ENCODE measurements at regions not wholly inside any gene's neighbourhood (a gene's known extent, or its start where the extent isn't known, plus 50 kb on each side); places are given as distances from the start of the nearest gene placed in this dataset.
A peak's percentile ranks its signal among the peaks of the same experiment; 100 is the strongest.
"Not testable (repeated sequence)": the region's sequence is repeated elsewhere in the genome, so short reads cannot be mapped to it uniquely, and the experiment has no call there.

- no peak for DNase-seq (ENCODE audit: low spot score)
These were observed 801.7 kb upstream of the PRMT6 start for GRCh38 chr1:106254748-106255147.

DNA sequence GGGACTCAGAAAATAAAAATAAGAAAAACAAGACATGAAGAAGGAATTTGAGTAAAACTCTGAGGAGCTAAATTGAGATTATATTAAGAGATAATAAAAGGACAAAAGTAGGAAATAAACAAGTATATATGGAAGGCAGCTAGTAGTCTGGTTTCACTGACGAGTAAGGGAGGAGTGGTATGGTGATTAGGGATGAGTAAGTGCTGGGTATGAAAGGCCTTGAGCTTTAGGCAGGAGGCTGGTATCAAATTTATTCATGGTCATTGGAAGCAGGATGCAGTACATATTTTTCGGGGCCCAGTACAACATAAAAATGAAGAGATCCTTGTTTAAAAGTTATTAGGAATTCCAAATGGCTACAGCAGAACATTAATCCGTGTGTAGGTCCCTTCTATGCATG lies 789.7 kb upstream of the PRMT6 start:
- no peak for DNase-seq (ENCODE audit: low spot score)

DNA sequence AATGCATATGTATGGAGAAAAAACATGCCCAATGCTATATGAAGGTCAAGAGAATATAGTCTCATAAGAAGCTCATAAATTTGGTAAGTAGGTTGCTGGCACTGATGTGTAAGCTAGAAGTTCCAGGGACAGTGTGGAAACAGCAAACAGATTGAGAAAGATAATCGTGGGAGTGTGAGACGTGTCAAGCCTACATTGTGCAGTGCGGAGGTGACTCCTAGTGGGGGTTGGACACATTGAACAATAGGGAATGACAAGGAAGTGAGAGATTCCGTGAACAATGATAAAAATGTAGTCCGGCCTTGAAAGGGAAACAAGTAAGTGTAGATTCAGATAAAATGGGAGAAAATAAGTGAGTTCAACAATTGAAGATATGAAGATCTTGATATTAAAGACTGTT lies 788.4 kb upstream of the PRMT6 start:
- peak; percentile 55 for DNase-seq (ENCODE audit: low spot score)

GRCh38 chr1:106276871-106277270 lies 779.6 kb upstream of the PRMT6 start:
- DNase-seq (ENCODE audit: low spot score): no peak

DNA sequence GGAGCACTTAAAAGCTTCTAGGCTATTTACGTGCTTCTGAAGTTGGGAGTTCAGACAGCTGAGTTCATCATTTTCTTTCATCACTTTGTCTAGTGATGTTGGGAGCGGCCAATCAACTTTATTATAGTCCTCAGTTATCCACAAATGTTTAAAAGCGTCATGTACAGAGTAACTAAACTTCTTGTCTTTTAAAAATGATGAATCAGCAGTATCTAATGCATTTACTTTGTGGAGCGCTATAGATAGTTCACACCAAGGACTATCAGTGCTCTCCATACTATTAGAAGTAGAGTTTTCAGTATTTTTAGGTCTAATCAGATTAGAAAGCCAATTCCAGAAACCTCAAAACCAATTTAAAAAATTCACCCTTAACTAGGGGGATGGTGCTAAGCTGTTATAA lies 778.7 kb upstream of the PRMT6 start:
- no peak for DNase-seq (ENCODE audit: low spot score)

DNA sequence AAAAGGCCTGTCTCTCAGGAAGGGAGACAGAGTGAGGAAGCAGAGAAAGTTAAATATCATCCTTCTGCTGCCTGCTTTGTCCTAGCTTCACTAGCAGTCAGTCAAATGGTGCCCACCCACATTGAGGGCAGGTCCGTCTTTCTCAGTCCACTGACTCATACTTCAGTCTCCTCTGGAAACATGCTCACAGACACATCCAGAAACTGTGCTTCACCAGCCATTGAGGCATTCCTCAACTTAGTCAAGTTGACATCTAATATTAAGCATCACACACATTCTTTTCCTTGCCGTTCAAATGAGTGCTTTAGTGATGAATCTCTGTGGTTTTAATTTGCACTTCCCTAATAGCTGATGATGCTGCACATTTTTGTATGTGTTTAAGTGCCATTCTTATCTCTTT lies 777.8 kb upstream of the PRMT6 start:
- DNase-seq (ENCODE audit: low spot score): no peak

GRCh38 chr1:106289265-106289928 lies 767.1 kb upstream of the PRMT6 start:
- no peak for DNase-seq (ENCODE audit: low spot score)

- no peak for DNase-seq (ENCODE audit: low spot score)
These were observed 765.5 kb upstream of the PRMT6 start for GRCh38 chr1:106290805-106291501.

GRCh38 chr1:106292130-106292529 lies 764.3 kb upstream of the PRMT6 start:
- DNase-seq (ENCODE audit: low spot score): no peak

GRCh38 chr1:106296431-106296830 lies 760.0 kb upstream of the PRMT6 start:
- DNase-seq (ENCODE audit: low spot score): no peak

DNA sequence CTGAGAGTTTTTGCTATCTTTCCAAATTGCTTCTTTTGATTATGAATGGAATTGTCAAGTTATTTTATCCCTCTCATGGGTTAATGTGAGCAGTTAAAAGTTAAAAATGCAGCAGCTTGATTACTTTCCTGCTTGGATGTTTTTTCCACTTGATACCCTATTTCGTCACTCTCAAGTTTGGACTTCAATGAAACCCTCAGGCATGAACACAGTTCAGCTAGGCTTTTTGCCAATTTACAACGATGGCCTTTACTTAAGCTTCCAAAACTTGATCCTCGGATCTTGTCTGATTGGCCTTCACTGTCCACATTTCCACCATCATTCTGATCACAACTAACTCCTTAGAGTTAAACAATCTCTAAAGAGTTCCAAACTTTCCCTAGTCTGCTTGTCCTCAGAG lies 752.4 kb upstream of the PRMT6 start:
- no peak for DNase-seq (ENCODE audit: low spot score)

DNA sequence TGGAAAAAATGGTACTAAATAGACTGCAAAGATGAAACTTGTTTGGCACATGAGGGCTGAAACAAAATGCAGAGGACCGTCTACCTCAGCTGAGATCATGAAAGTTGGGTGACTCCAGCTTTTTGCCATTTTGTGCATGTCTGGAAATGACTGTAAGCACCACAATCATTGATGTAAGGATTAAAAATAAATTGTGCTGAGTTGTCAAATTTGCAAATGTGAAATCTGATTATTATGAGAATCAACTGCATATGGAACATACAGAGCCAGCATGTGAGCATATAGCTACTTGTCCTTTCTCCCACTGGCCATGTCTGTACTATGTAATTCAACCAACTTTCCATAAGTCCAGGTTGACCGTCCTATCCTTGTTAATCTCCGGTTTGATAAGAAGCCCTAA lies 736.9 kb upstream of the PRMT6 start:
- no peak for DNase-seq (ENCODE audit: low spot score)

- DNase-seq (ENCODE audit: low spot score): no peak
These were observed 730.9 kb upstream of the PRMT6 start for GRCh38 chr1:106325600-106325999.

- no peak for DNase-seq (ENCODE audit: low spot score)
These were observed 712.0 kb upstream of the PRMT6 start for GRCh38 chr1:106344494-106344893.

DNA sequence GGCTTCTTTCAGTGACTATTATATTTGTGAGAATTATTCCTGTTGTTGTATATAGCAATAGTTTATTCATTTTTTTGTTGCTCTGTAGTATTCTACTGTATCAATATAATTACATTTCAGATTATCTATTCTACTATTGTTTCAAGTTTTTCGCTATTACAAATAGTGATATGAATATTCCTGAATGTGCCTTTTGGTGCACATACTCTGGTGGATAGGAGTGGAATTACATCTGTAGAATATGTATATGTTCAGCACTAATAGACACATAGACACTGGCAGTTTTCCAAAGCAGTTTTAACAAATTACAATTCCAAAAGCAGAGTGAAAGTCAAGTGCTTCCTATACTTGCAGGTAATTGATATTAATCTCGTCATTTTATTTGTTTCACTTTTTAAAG lies 696.2 kb upstream of the PRMT6 start:
- DNase-seq (ENCODE audit: low spot score): no peak

DNA sequence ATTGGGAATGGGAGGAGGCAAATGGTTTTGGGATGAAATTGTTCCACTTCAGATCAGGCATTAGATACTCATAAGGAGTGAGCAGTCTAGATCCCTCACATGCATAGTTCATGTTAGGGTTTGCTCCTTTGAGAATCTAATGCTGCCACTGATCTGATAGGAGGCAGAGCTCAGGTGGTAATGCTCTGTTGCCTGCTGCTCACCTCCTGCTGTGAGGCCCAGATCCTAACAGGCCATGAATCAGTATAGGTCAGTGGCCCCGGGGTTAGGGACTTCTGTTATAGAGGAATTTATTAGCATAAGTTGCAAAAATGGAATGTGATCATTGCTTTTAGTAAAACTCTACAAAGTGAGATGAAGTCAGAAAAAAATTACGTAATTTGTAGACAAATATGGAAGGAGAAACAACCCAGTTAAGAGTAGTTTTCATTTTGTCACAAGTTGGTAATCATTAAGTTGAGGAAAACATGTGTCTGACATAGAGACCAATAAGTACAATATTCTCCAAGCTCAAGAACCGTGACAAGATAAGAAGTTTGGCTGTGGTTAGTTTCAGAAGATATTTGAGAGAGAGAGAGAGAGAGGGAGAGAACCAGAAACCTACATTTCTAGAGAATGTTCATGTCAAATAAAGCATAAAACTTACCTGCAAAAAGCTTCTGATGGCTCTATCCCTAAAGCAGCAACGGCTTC lies 689.7 kb upstream of the PRMT6 start:
- no peak for DNase-seq (ENCODE audit: low spot score)

GRCh38 chr1:106378261-106378660 lies 678.2 kb upstream of the PRMT6 start:
- DNase-seq (ENCODE audit: low spot score): no peak

- no peak for DNase-seq (ENCODE audit: low spot score)
These were observed 675.7 kb upstream of the PRMT6 start for GRCh38 chr1:106380772-106381171.

- not testable (repeated sequence) for DNase-seq (ENCODE audit: low spot score)
These were observed 667.3 kb upstream of the PRMT6 start for GRCh38 chr1:106389160-106389559.

DNA sequence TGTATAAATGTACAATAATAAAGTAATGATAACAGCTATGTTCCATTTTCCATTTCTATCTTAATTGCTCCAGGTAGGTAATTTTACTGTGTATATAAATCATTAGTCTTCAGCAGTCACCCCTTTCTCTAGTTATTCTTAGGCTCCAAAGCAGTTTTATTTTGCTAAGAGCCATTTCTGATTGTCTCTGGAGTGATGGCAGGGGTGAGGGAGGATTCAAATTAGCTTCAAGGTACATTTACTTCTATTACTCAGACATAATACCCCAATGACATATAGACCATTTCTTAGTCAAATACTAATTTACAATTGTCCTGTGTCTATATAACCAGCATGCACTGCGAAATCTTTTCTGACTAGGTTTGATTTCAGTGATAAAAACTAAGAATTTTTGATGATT lies 663.4 kb upstream of the PRMT6 start:
- DNase-seq (ENCODE audit: low spot score): no peak

DNA sequence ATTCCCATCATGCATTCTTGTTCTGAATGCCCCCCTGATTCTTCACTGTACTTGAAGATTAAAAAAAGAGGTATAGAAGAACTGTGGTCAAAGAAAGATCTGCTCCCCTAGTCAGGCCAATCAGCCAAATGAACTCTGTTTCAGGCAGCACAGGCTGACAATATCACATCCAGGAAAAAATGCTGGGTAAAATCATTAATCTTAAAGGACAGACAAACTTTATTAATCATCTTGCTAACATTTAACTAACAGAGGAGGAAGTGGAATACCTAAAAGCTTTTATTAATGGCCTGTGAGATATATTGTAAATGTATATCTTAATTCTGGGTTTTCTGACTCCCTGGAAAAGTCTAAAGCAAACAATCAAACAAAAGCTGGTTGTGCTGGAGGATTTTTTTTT lies 660.5 kb upstream of the PRMT6 start:
- DNase-seq (ENCODE audit: low spot score): no peak

DNA sequence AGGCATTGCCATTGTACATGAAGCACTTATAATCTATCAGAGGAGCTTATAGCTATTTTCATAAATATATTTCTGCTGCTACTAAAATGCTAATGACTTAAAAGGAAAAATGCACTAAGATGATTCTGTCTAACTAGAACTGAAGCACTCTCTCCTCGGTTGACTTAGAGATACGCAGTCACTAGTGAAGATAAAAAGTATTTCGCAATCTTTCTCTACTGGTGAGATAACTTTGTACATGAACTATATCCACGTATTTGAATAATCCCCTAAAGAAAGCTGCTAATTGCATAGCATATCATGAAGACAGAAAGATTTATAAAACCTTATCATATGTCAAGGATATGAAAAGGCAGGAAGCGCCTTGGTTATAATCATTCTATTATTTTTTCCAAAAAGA lies 658.1 kb upstream of the PRMT6 start:
- no peak for DNase-seq (ENCODE audit: low spot score)

DNA sequence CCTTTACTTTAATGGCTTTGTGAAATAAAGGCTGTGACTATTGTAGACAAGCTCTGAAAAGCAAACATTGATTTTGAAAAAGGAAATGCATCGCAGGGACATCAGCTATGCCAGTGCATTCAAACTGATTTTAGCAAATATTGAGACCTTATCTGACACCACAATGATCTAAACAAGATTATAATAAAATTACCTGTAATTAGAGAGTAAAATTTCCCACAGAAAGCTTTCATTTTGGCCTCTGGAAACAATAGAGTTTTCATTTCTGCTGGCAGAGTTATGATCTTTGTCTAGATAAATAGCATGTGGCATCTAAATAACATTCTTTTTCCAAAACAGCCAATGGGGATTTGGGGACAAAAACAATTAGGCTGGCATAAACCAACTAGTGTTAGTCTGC lies 650.4 kb upstream of the PRMT6 start:
- no peak for DNase-seq (ENCODE audit: low spot score)
